ENCODE measurements at regions not wholly inside any gene's neighbourhood (a gene's known extent, or its start where the extent isn't known, plus 50 kb on each side); places are given as distances from the start of the nearest gene placed in this dataset.

- peaks cover 22% of the 10 kb centered on the region for H3K9me3 ChIP-seq
- H3K27ac ChIP-seq: peak overlapping the region; percentile 42 to 75; a peak in 5 of 6 replicates
- FAIRE-seq: no peak
- CTCF ChIA-PET: interaction anchor here (0.6 to 5.0 kb wide), 13 partner anchors 8 to 133 kb away, joined by 3 to 29 read pairs (median 6); partner anchors contain the start of gene ST3GAL5
- peaks cover 43% of the 10 kb centered on the region for H3K4me1 ChIP-seq
- 74% methylated on average over 2 of the region's 2 CpGs for WGBS (ENCODE audit: missing lambda C conversion rate)
- no peak for TF ChIP-seq CEBPB (IDR thresholded peaks at IDR 0.05)
- no peak for TF ChIP-seq FOXS1 (CRISPR knock-in tag; IDR thresholded peaks at IDR 0.05)
- TF ChIP-seq, protein P1, sequence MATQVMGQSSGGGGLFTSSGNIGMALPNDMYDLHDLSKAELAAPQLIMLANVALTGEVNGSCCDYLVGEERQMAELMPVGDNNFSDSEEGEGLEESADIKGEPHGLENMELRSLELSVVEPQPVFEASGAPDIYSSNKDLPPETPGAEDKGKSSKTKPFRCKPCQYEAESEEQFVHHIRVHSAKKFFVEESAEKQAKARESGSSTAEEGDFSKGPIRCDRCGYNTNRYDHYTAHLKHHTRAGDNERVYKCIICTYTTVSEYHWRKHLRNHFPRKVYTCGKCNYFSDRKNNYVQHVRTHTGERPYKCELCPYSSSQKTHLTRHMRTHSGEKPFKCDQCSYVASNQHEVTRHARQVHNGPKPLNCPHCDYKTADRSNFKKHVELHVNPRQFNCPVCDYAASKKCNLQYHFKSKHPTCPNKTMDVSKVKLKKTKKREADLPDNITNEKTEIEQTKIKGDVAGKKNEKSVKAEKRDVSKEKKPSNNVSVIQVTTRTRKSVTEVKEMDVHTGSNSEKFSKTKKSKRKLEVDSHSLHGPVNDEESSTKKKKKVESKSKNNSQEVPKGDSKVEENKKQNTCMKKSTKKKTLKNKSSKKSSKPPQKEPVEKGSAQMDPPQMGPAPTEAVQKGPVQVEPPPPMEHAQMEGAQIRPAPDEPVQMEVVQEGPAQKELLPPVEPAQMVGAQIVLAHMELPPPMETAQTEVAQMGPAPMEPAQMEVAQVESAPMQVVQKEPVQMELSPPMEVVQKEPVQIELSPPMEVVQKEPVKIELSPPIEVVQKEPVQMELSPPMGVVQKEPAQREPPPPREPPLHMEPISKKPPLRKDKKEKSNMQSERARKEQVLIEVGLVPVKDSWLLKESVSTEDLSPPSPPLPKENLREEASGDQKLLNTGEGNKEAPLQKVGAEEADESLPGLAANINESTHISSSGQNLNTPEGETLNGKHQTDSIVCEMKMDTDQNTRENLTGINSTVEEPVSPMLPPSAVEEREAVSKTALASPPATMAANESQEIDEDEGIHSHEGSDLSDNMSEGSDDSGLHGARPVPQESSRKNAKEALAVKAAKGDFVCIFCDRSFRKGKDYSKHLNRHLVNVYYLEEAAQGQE (IDR thresholded peaks at IDR 0.05): no peak
- TF ChIP-seq MAZ (IDR thresholded peaks at IDR 0.05; ENCODE audit: borderline replicate concordance, low read depth, low read length): no peak
- TF ChIP-seq ESRRA (IDR thresholded peaks at IDR 0.05; ENCODE audit: borderline replicate concordance, low read length): no peak
- TF ChIP-seq, protein P2, sequence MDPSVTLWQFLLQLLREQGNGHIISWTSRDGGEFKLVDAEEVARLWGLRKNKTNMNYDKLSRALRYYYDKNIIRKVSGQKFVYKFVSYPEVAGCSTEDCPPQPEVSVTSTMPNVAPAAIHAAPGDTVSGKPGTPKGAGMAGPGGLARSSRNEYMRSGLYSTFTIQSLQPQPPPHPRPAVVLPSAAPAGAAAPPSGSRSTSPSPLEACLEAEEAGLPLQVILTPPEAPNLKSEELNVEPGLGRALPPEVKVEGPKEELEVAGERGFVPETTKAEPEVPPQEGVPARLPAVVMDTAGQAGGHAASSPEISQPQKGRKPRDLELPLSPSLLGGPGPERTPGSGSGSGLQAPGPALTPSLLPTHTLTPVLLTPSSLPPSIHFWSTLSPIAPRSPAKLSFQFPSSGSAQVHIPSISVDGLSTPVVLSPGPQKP (IDR thresholded peaks at IDR 0.05; ENCODE audit: low read depth, low read length): no peak
- no peak for TF ChIP-seq TFCP2L1 (CRISPR knock-in tag; IDR thresholded peaks at IDR 0.05)
- TF ChIP-seq CBX8 (IDR thresholded peaks at IDR 0.05): no peak
- no peak for TF ChIP-seq RNF2 (IDR thresholded peaks at IDR 0.05; ENCODE audit: borderline replicate concordance, low read depth)
- TF ChIP-seq USF2 (IDR thresholded peaks at IDR 0.05): no peak
- no peak for TF ChIP-seq E2F6 (IDR thresholded peaks at IDR 0.05; ENCODE audit: borderline replicate concordance, low read depth)
- TF ChIP-seq BCL3 (IDR thresholded peaks at IDR 0.05): no peak
- TF ChIP-seq ZFP36 (IDR thresholded peaks at IDR 0.05; ENCODE audit: borderline replicate concordance, partially characterized antibody): no peak
- TF ChIP-seq RAD21 (conservative IDR thresholded peaks at IDR 0.05 in 1 of 2, IDR thresholded peaks at IDR 0.05 in 1 of 2): no peak
- no peak for TF ChIP-seq RCOR1 (IDR thresholded peaks at IDR 0.05; ENCODE audit: low read depth, low read length)
- TF ChIP-seq HMGXB4 (CRISPR knock-in tag; IDR thresholded peaks at IDR 0.05; ENCODE audit: borderline replicate concordance): no peak
- no peak overlapping the region for H3K4me3 ChIP-seq
- DNase-seq (ENCODE audit: low read depth in 1 of 2, low spot score in 1 of 2): no peak
- POLR2A ChIA-PET: interaction anchor here (2.3 kb wide), 1 partner anchor 24 kb away, joined by 5 read pairs; no protein-coding TSS in a partner anchor
- H3K4me2 ChIP-seq: no peak overlapping the region; the same call in 2 of the 3 replicates
- ATAC-seq: no peak
These were observed 71.0 kb upstream of the ST3GAL5 start for GRCh38 chr2:85959826-85960225.
